HCT116 (cell line): ENCODE measurements at regions not wholly inside any gene's neighbourhood (a gene's known extent, or its start where the extent isn't known, plus 50 kb on each side); places are given as distances from the start of the nearest gene placed in this dataset.

Experiments used
- ATAC-seq: fragments of 200-7000 bp; cut with Tn5 transposase; 2 replicates; pipeline ENCODE4 v1.9.1; 2020; ENCODE audit warnings: mild to moderate bottlenecking, moderate library complexity
- BruUV-seq: library from RNA; stranded (reverse); fragments of 400-500 nt; replicated peaks from 2 replicates; lab custom pipeline; 2021; lab: Mats Ljungman, UMichigan
- CTCF ChIA-PET: fragments of 300-600 bp; sonication (Branson Sonifier 250); formaldehyde crosslinking; loops from one replicate; lab custom pipeline; 2021; ENCODE audit warnings: antibody characterized with exemption; lab: Charles Lee
- POLR2A ChIA-PET: fragments of 300-600, 350-600 bp; sonication (Branson Sonifier 250); formaldehyde crosslinking; loops from one replicate; lab custom pipeline; 2021; ENCODE audit warnings: antibody characterized with exemption; lab: Charles Lee
- RAD21 ChIA-PET, 2 experiments: fragments of 300-600 bp; sonication (Branson Sonifier 250); formaldehyde crosslinking; loops; one replicate each; lab custom pipeline; 2023; ENCODE audit warnings: low total read pairs in 2 of 2; ENCODE audit not compliant: uncharacterized antibody in 2 of 2, unreplicated experiment in 2 of 2, low non-redundant PET in 1 of 2; lab: Charles Lee
- DNase-seq: peaks from one replicate; pipeline ENCODE4 v3.0.0-alpha.2; 2010; ENCODE audit warnings: low read depth, low spot score
- H2AFZ ChIP-seq: fragments of 200-600 bp; shearing (Covaris generic), sonication (generic); 2 replicates; pipeline ENCODE4 v1.6.1; 2017; ENCODE audit warnings: low read depth, mixed run types, mixed read lengths, antibody characterized with exemption, low read length; ENCODE audit not compliant: poor library complexity, severe bottlenecking
- H3K27ac ChIP-seq: 2 replicates; pipeline ENCODE4 v1.5.1; 2012; ENCODE audit warnings: low read depth, low read length
- H3K27me3 ChIP-seq: fragments of 200-600 bp; sonication (generic); 2 replicates; pipeline ENCODE4 v1.6.1; 2016; ENCODE audit warnings: mixed run types, low read length, mixed read lengths; ENCODE audit not compliant: insufficient read depth
- H3K36me3 ChIP-seq, 2 experiments: fragments of 200-500 bp in 1 of 2; fragments of 200-600 bp in 1 of 2; sonication (Bioruptor generic) in 1 of 2; sonication (generic) in 1 of 2; 2 replicates each; pipeline versions ENCODE4 v1.5.1 to v1.6.1; 2014 to 2016; ENCODE audit warnings: low read length in 2 of 2, inconsistent platforms in 1 of 2, mixed read lengths in 1 of 2, mixed run types in 1 of 2; ENCODE audit not compliant: insufficient read depth in 2 of 2, control insufficient read depth in 1 of 2
- H3K4me1 ChIP-seq, 2 experiments: fragments of 200-600 bp in 1 of 2; sonication (generic) in 1 of 2; 2 replicates each; pipeline versions ENCODE4 v1.5.1 to v1.6.1; 2012 to 2017; ENCODE audit warnings: low read length in 2 of 2, inconsistent platforms in 1 of 2, mild to moderate bottlenecking in 1 of 2, mixed read lengths in 1 of 2, mixed run types in 1 of 2, moderate library complexity in 1 of 2; ENCODE audit not compliant: insufficient read depth in 2 of 2, control insufficient read depth in 1 of 2
- H3K4me2 ChIP-seq: fragments of 200-600 bp; sonication (generic); 2 replicates; pipeline ENCODE4 v1.6.1; 2017; ENCODE audit warnings: mixed run types, low read length, mixed read lengths
- H3K4me3 ChIP-seq, 2 experiments: fragments of 200-600 bp in 1 of 2; sonication (generic) in 1 of 2; replicated peaks in 1 of 2; 2 replicates each; pipeline ENCODE4 v1.5.1; 2011 to 2016; ENCODE audit warnings: low read length in 2 of 2, control low read depth in 1 of 2, low read depth in 1 of 2, mild to moderate bottlenecking in 1 of 2, mixed read lengths in 1 of 2, mixed run types in 1 of 2
- H3K79me2 ChIP-seq: fragments of 200-600 bp; sonication (generic); 2 replicates; pipeline ENCODE4 v1.6.1; 2017; ENCODE audit warnings: mild to moderate bottlenecking, mixed run types, low read length, moderate library complexity, mixed read lengths; ENCODE audit not compliant: insufficient read depth
- H3K9ac ChIP-seq: fragments of 200-600 bp; sonication (generic); 2 replicates; pipeline ENCODE4 v1.6.1; 2016; ENCODE audit warnings: low read length, mixed read lengths
- H3K9me2 ChIP-seq: fragments of 200-600 bp; sonication (generic), shearing (Covaris generic); 2 replicates; pipeline ENCODE4 v1.6.1; 2017; ENCODE audit warnings: mixed run types, mild to moderate bottlenecking, moderate library complexity; ENCODE audit not compliant: insufficient read depth
- H3K9me3 ChIP-seq, 2 experiments: fragments of 200-500 bp in 1 of 2; fragments of 200-600 bp in 1 of 2; sonication (Bioruptor generic) in 1 of 2; sonication (generic) in 1 of 2; 2 replicates each; pipeline ENCODE4 v1.6.1; 2014 to 2017; ENCODE audit warnings: low read length in 2 of 2, mixed read lengths in 2 of 2, inconsistent platforms in 1 of 2, low read depth in 1 of 2, mild to moderate bottlenecking in 1 of 2, mixed run types in 1 of 2, moderate library complexity in 1 of 2; ENCODE audit not compliant: control insufficient read depth in 1 of 2, insufficient read depth in 1 of 2
- H4K20me1 ChIP-seq: fragments of 200-600 bp; sonication (generic), shearing (Covaris generic); 2 replicates; pipeline ENCODE4 v1.6.1; 2017; ENCODE audit warnings: mixed run types, mild to moderate bottlenecking, moderate library complexity; ENCODE audit not compliant: insufficient read depth
- ATF3 ChIP-seq: IDR thresholded peaks from 2 replicates; pipeline ENCODE4 v1.6.1; 2012
- CBX3 ChIP-seq: IDR thresholded peaks from 2 replicates; pipeline ENCODE4 v1.6.1; 2012; ENCODE audit warnings: low read depth
- CEBPB ChIP-seq: IDR thresholded peaks from 2 replicates; pipeline ENCODE4 v1.6.1; 2012; ENCODE audit warnings: low read depth
- EGR1 ChIP-seq: IDR thresholded peaks from 2 replicates; pipeline ENCODE4 v1.6.1; 2012; ENCODE audit warnings: low read depth
- ELF1 ChIP-seq: IDR thresholded peaks from 2 replicates; pipeline ENCODE4 v1.6.1; 2012; ENCODE audit warnings: low read depth, borderline replicate concordance
- EZH2 ChIP-seq: fragments of 200-600 bp; sonication (generic); IDR thresholded peaks from 2 replicates; pipeline ENCODE4 v1.6.1; 2017; ENCODE audit warnings: antibody characterized with exemption, mixed run types
- EZH2phosphoT487 ChIP-seq: fragments of 200-600 bp; IDR thresholded peaks from 2 replicates; pipeline ENCODE4 v1.6.1; 2018; ENCODE audit warnings: antibody characterized with exemption, borderline replicate concordance
- FOSL1 ChIP-seq: IDR thresholded peaks from 2 replicates; pipeline ENCODE4 v1.6.1; 2012; ENCODE audit warnings: low read depth
- JUND ChIP-seq: IDR thresholded peaks from 2 replicates; pipeline ENCODE4 v1.6.1; 2012
- POLR2AphosphoS5 ChIP-seq: IDR thresholded peaks from 2 replicates; pipeline ENCODE4 v1.6.1; 2011; ENCODE audit warnings: mild to moderate bottlenecking, low read depth, low read length, moderate library complexity
- RAD21 ChIP-seq: IDR thresholded peaks from 2 replicates; pipeline ENCODE4 v1.6.1; 2012; ENCODE audit warnings: low read depth, mild to moderate bottlenecking
- TCF7L2 ChIP-seq: IDR thresholded peaks from 2 replicates; pipeline ENCODE4 v1.7.0; 2011; ENCODE audit warnings: borderline replicate concordance, inconsistent platforms; ENCODE audit not compliant: insufficient read depth, insufficient read length; ENCODE audit errors: extremely low read depth
- ZFX ChIP-seq: fragments of 450-650 bp; IDR thresholded peaks from 2 replicates; pipeline ENCODE4 v1.6.1; 2017
- ZNF274 ChIP-seq: fragments of 200-500 bp; sonication (Bioruptor generic); IDR thresholded peaks from 2 replicates; pipeline ENCODE4 v1.6.1; 2014; ENCODE audit warnings: mild to moderate bottlenecking, low read depth, low read length, inconsistent platforms
- intact Hi-C: fragments of 100-400 bp; cut with micrococcal nuclease; formaldehyde crosslinking; loops from 2 replicates; pipeline ENCODE4 v1.10.0; 2022

- no TSS peak for BruUV-seq
- Histone ChIP-seq H2AFZ (no peak overlapping the region), H3K4me3 (no peak overlapping the region), H3K27me3 (no peaks in the 10 kb centered on the region; the same call in 1 of the 2 replicates), H3K79me2 (no peaks in the 10 kb centered on the region), H3K9me3 (0 out of 4 replicates have a peak, but pooled peaks cover 0 to 4% of the 10 kb centered on the region in 2 experiments), H3K9ac (no peak overlapping the region), H3K4me1 (no peaks in the 10 kb centered on the region), H3K27ac (no peak overlapping the region), H3K4me2 (no peak overlapping the region), H3K36me3 (no peaks in the 10 kb centered on the region), H4K20me1 (no peaks in the 10 kb centered on the region), H3K9me2 (no peaks in the 10 kb centered on the region)
- ChIA-PET RAD21 (no interaction called here), POLR2A (no interaction called here), CTCF (no interaction called here)
- intact Hi-C loops = loop anchor here (10.0 kb wide), 1 partner anchor 1970 kb away; no protein-coding TSS in a partner anchor
- ATAC-seq (no peak), DNase-seq (no peak)
- TF ChIP-seq POLR2AphosphoS5 (no peak), ZFX (no peak)
These were observed 221.8 kb upstream of the ESRRG start for GRCh38 chr1:216944864-216945510.

GRCh38 chr1:216937491-216937890 is 214.3 kb upstream of the ESRRG start:
- Histone ChIP-seq H3K4me1 (no peaks in the 10 kb centered on the region), H3K4me2 (no peak overlapping the region), H3K27ac (no peak overlapping the region), H2AFZ (no peak overlapping the region), H3K36me3 (no peaks in the 10 kb centered on the region), H3K9ac (no peak overlapping the region), H3K9me3 (no peaks in the 10 kb centered on the region), H3K27me3 (no peaks in the 10 kb centered on the region), H3K79me2 (no peaks in the 10 kb centered on the region), H3K4me3 (no peak overlapping the region), H3K9me2 (no peaks in the 10 kb centered on the region), H4K20me1 (no peaks in the 10 kb centered on the region)
- DNase-seq (no peak), ATAC-seq (no peak)
- no TSS peak for BruUV-seq
- no peak for TF ChIP-seq EGR1
- TF ChIP-seq ZNF274 = no peak
- TF ChIP-seq ELF1 = no peak
- TF ChIP-seq FOSL1 = no peak
- TF ChIP-seq CBX3 = no peak
- TF ChIP-seq EZH2phosphoT487 = no peak
- TF ChIP-seq ZFX = no peak
- no peak for TF ChIP-seq POLR2AphosphoS5
- no peak for TF ChIP-seq RAD21
- no peak for TF ChIP-seq TCF7L2
- TF ChIP-seq CEBPB = no peak
- no peak for TF ChIP-seq ATF3
- no peak for TF ChIP-seq JUND
- no peak for TF ChIP-seq EZH2
- ChIA-PET RAD21 (no interaction called here), POLR2A (no interaction called here), CTCF (no interaction called here)
- intact Hi-C loops = no loop called here
